ENCODE measurements at regions not wholly inside any gene's neighbourhood (a gene's known extent, or its start where the extent isn't known, plus 50 kb on each side); places are given as distances from the start of the nearest gene placed in this dataset.

DNA sequence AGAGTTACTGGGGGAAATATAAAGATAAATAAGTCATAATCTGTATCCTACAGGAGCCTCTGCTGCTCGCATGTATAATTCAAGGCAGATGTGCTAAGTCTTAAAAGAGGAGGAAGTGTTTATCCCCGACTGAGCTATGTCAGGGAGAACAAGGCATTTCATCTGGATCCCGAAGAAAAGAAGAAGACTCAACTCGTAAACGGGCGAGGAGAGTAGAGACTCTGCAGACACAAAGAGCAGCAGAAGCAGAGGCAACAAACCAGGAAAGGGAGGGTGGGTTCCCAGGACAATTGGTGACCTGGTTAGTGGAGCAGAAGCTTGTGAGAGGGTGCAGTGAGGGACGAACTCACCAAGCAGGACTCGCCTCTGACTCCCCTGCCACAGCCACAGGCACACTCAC is 368.6 kb downstream of the EIPR1 start:
- no peak for DNase-seq (ENCODE audit: low read depth, low spot score)
- no peaks in the 10 kb centered on the region for H3K36me3 ChIP-seq (ENCODE audit: control insufficient read depth in 2 of 2, insufficient read depth in 2 of 2, low read length in 1 of 2)
- TF ChIP-seq EED (IDR thresholded peaks at IDR 0.05; ENCODE audit: low read depth) (no peak), SMAD5 (IDR thresholded peaks at IDR 0.05; ENCODE audit: low read depth) (no peak), RB1 (IDR thresholded peaks at IDR 0.05; ENCODE audit: borderline replicate concordance) (no peak), CREM (IDR thresholded peaks at IDR 0.05; ENCODE audit: low read depth) (no peak), CHD4 (IDR thresholded peaks at IDR 0.05) (no peak), YY1 (IDR thresholded peaks at IDR 0.05; ENCODE audit: low read depth, low read length) (no peak)
- TF ChIP-seq, protein P1, sequence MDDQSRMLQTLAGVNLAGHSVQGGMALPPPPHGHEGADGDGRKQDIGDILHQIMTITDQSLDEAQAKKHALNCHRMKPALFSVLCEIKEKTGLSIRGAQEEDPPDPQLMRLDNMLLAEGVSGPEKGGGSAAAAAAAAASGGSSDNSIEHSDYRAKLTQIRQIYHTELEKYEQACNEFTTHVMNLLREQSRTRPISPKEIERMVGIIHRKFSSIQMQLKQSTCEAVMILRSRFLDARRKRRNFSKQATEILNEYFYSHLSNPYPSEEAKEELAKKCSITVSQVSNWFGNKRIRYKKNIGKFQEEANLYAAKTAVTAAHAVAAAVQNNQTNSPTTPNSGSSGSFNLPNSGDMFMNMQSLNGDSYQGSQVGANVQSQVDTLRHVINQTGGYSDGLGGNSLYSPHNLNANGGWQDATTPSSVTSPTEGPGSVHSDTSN (IDR thresholded peaks at IDR 0.05; ENCODE audit: insufficient replicate concordance, low read depth, low read length): peak; percentile 14
- TF ChIP-seq, protein P2, sequence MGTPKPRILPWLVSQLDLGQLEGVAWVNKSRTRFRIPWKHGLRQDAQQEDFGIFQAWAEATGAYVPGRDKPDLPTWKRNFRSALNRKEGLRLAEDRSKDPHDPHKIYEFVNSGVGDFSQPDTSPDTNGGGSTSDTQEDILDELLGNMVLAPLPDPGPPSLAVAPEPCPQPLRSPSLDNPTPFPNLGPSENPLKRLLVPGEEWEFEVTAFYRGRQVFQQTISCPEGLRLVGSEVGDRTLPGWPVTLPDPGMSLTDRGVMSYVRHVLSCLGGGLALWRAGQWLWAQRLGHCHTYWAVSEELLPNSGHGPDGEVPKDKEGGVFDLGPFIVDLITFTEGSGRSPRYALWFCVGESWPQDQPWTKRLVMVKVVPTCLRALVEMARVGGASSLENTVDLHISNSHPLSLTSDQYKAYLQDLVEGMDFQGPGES (IDR thresholded peaks at IDR 0.05): no peak
- ChIA-PET CTCF (no interaction called here), SMC1A (ENCODE audit: uncharacterized antibody, unreplicated experiment) (no interaction called here), RAD21 (ENCODE audit: unreplicated experiment) (no interaction called here), POLR2A (no interaction called here)
- ATAC-seq: no peak
- H2AFZ ChIP-seq (ENCODE audit: control insufficient read depth, low read depth, low read length): no peak overlapping the region
- no peaks in the 10 kb centered on the region for H3K4me1 ChIP-seq (ENCODE audit: control insufficient read depth, insufficient read depth, low read length)
- no peaks in the 10 kb centered on the region for H4K20me1 ChIP-seq (ENCODE audit: control insufficient read depth, insufficient read depth)
- intact Hi-C loops (cut with micrococcal nuclease; ENCODE audit: unreplicated experiment) (no loop called here), in situ Hi-C loops (cut with MboI) (no loop called here)
- H3K4me2 ChIP-seq (ENCODE audit: control insufficient read depth, insufficient read depth): no peak overlapping the region
- BruUV-seq (replicated peaks): no TSS peak
- H3K4me3 ChIP-seq: no peak overlapping the region
- H3K79me2 ChIP-seq (ENCODE audit: control insufficient read depth, insufficient read depth, low read length): no peaks in the 10 kb centered on the region
- WGBS (ENCODE audit: insufficient coverage, insufficient replicate concordance, low lambda C conversion rate, missing lambda C conversion rate): 14% methylated on average over 8 of the region's 8 CpGs
- no peaks in the 10 kb centered on the region for H3K27me3 ChIP-seq (replicated peaks in 1 of 2; ENCODE audit: control insufficient read depth in 2 of 2, insufficient read depth in 2 of 2, low read length in 1 of 2)
- H3K9me3 ChIP-seq (replicated peaks; ENCODE audit: control insufficient read depth, insufficient read depth, low read length): no peaks in the 10 kb centered on the region; the same call in 2 of the 3 replicates
- FAIRE-seq: no peak
- no peak overlapping the region for H3K27ac ChIP-seq (ENCODE audit: control insufficient read depth, insufficient read depth)
- H3K9ac ChIP-seq (ENCODE audit: control insufficient read depth, insufficient read depth, low read length): no peak overlapping the region

All from GM12878 (cell line).